Coronary artery (tissue), 2 donors: ENCODE measurements at regions not wholly inside any gene's neighbourhood (a gene's known extent, or its start where the extent isn't known, plus 50 kb on each side); places are given as distances from the start of the nearest gene placed in this dataset.

ENCODE experiments used
- DNase-seq: peaks from one replicate; pipeline ENCODE4 v3.0.0-alpha.2; 2017; ENCODE audit warnings: low spot score
- H3K27ac ChIP-seq, 2 donors: fragments of 200-600 bp; sonication (generic); one replicate each; pipeline ENCODE4 v1.5.1; 2016 to 2019
- H3K4me3 ChIP-seq: fragments of 200-600 bp; sonication (generic); 2 replicates; pipeline ENCODE4 v1.5.1; 2016; ENCODE audit warnings: mild to moderate bottlenecking, moderate library complexity
- CTCF ChIP-seq: fragments of 200-600 bp; sonication (generic); IDR thresholded peaks from one replicate; pipeline ENCODE4 v1.5.1; 2019; ENCODE audit warnings: antibody characterized with exemption

GRCh38 chr1:4021136-4021973, 121.3 kb upstream of the C1orf174 start:
- no peak for DNase-seq
- TF ChIP-seq CTCF = no peak
- H3K27ac ChIP-seq = no peak overlapping the region
- H3K4me3 ChIP-seq = no peak overlapping the region

GRCh38 chr1:4021974-4022268, 121.8 kb upstream of the C1orf174 start:
- no peak for TF ChIP-seq CTCF
- DNase-seq = no peak
- H3K4me3 ChIP-seq = no peak overlapping the region
- no peak overlapping the region for H3K27ac ChIP-seq

GRCh38 chr1:4022715-4023114, 122.6 kb upstream of the C1orf174 start:
- TF ChIP-seq CTCF = no peak
- no peak overlapping the region for H3K27ac ChIP-seq
- H3K4me3 ChIP-seq = no peak overlapping the region
- DNase-seq = peak; percentile 61

GRCh38 chr1:4023678-4024077, 123.6 kb upstream of the C1orf174 start:
- no peak overlapping the region for H3K27ac ChIP-seq
- no peak for TF ChIP-seq CTCF
- H3K4me3 ChIP-seq = no peak overlapping the region
- no peak for DNase-seq

- no peak for DNase-seq
Measured at GRCh38 chr1:4024811-4025210, 124.7 kb upstream of the C1orf174 start.

GRCh38 chr1:4025752-4026151, 125.7 kb upstream of the C1orf174 start:
- no peak for DNase-seq
- H3K27ac ChIP-seq = no peak overlapping the region
- no peak for TF ChIP-seq CTCF
- H3K4me3 ChIP-seq = no peak overlapping the region

More at GRCh38 chr1:4024811-4025210, 124.7 kb upstream of the C1orf174 start:
- no peak for TF ChIP-seq CTCF
- Histone ChIP-seq H3K27ac (no peak overlapping the region), H3K4me3 (no peak overlapping the region)

GRCh38 chr1:4027008-4027407, 126.9 kb upstream of the C1orf174 start:
- H3K4me3 ChIP-seq = no peak overlapping the region
- TF ChIP-seq CTCF = no peak
- DNase-seq = no peak
- no peak overlapping the region for H3K27ac ChIP-seq
